ENCODE measurements at regions not wholly inside any gene's neighbourhood (a gene's known extent, or its start where the extent isn't known, plus 50 kb on each side); places are given as distances from the start of the nearest gene placed in this dataset.

DNA sequence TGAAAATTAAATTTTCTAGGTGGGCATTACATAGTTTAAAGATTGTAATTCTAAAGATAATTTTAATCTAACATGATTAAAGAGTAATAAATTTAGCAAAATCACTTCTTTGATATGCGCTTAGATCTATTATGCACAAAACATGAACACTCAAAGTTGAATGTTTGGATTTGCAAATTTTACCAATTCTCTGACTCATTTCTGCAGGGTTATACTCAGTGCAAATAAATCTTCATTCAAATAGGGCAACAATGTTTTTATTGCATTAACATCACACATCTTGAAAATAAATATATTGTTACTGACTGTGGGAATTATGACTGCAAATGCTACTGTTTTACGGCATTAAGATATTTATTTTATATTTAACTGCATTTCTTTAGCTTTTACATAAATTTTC lies 110.7 kb downstream of the OGFRL1 start (continued):
- TF ChIP-seq, protein P1, sequence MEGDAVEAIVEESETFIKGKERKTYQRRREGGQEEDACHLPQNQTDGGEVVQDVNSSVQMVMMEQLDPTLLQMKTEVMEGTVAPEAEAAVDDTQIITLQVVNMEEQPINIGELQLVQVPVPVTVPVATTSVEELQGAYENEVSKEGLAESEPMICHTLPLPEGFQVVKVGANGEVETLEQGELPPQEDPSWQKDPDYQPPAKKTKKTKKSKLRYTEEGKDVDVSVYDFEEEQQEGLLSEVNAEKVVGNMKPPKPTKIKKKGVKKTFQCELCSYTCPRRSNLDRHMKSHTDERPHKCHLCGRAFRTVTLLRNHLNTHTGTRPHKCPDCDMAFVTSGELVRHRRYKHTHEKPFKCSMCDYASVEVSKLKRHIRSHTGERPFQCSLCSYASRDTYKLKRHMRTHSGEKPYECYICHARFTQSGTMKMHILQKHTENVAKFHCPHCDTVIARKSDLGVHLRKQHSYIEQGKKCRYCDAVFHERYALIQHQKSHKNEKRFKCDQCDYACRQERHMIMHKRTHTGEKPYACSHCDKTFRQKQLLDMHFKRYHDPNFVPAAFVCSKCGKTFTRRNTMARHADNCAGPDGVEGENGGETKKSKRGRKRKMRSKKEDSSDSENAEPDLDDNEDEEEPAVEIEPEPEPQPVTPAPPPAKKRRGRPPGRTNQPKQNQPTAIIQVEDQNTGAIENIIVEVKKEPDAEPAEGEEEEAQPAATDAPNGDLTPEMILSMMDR (IDR thresholded peaks at IDR 0.05; ENCODE audit: low read depth, low read length, missing input control), result no peak
- TF ChIP-seq, protein P2, sequence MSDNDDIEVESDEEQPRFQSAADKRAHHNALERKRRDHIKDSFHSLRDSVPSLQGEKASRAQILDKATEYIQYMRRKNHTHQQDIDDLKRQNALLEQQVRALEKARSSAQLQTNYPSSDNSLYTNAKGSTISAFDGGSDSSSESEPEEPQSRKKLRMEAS (IDR thresholded peaks at IDR 0.05), result no peak

DNA sequence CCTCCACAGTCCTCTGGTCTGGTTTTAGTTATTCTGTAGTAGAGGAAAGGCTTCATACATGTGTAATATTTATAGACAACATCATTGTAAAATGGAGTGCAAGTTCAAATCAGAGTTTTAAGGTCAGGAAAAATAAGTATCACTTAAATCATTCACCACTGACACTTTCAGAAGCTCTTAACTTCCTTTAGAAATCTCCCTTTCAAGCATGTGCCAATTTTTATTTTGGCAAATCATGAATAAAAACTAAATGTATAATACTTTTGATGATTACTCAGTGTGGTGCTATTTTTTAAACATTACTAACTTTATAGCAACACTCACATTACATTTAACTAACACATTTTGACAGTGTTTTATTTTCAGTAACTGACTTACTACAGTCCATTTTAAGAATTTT lies 112.2 kb downstream of the OGFRL1 start:
- Histone ChIP-seq H3K27me3 (ENCODE audit: control insufficient read depth in 4 of 4, insufficient read depth in 4 of 4, low read length in 3 of 4) (no peaks in the 10 kb centered on the region), H3K27ac (ENCODE audit: low read depth in 1 of 2, low read length in 2 of 2) (no peak overlapping the region), H3K36me3 (ENCODE audit: control insufficient read depth in 4 of 4, insufficient read depth in 3 of 4, low read depth in 1 of 4, low read length in 3 of 4) (no peaks in the 10 kb centered on the region), H3K9ac (ENCODE audit: low read depth in 1 of 2, low read length in 2 of 2) (no peak overlapping the region), H3K4me1 (ENCODE audit: control insufficient read depth in 4 of 4, insufficient read depth in 4 of 4, low read length in 3 of 4) (peaks cover 0 to 26% (median 3%) of the 10 kb centered on the region in 4 donors), H3K4me3 (ENCODE audit: low read depth in 1 of 3, low read length in 3 of 3) (no peak overlapping the region), H3K9me3 (ENCODE audit: control insufficient read depth in 4 of 4, low read length in 3 of 4) (no peaks in the 10 kb centered on the region)
- DNase-seq (ENCODE audit: low spot score), result no peak
- TF ChIP-seq EGR1 (IDR thresholded peaks at IDR 0.05; ENCODE audit: low read depth in 2 of 2) (no peak), FOXA2 (IDR thresholded peaks at IDR 0.05) (no peak)
- TF ChIP-seq, protein P3, sequence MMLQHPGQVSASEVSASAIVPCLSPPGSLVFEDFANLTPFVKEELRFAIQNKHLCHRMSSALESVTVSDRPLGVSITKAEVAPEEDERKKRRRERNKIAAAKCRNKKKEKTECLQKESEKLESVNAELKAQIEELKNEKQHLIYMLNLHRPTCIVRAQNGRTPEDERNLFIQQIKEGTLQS (IDR thresholded peaks at IDR 0.05), result no peak

DNA sequence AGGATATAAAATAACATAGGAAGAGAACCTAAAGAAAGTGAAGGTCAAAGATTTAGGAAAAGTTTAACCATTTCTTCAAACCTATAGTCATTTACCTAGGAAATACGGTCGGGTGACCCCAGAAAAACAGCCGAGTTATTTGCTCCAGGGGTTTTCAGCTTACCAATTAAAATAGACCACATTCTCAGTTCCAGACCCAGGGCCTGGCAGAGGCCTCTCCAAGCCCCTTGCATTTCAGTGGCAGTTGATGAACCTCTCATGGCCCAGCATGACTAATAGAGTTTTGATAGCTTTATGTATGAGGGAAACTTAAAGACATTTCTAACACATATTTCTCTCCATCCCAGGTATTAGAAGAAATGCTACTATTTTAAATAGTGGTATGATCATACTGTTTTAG lies 113.5 kb downstream of the OGFRL1 start:
- Histone ChIP-seq H3K36me3 (ENCODE audit: control insufficient read depth in 4 of 4, insufficient read depth in 3 of 4, low read depth in 1 of 4, low read length in 3 of 4) (peaks cover 0 to 4% (median 0%) of the 10 kb centered on the region in 4 donors), H3K9ac (ENCODE audit: low read depth in 1 of 2, low read length in 2 of 2) (no peak overlapping the region), H3K27ac (ENCODE audit: low read depth in 1 of 2, low read length in 2 of 2) (no peak overlapping the region), H3K9me3 (ENCODE audit: control insufficient read depth in 4 of 4, low read length in 3 of 4) (no peaks in the 10 kb centered on the region), H3K27me3 (ENCODE audit: control insufficient read depth in 4 of 4, insufficient read depth in 4 of 4, low read length in 3 of 4) (no peaks in the 10 kb centered on the region), H3K4me1 (ENCODE audit: control insufficient read depth in 4 of 4, insufficient read depth in 4 of 4, low read length in 3 of 4) (peaks cover 0 to 22% (median 3%) of the 10 kb centered on the region in 4 donors), H3K4me3 (ENCODE audit: low read depth in 1 of 3, low read length in 3 of 3) (no peak overlapping the region)
- DNase-seq (ENCODE audit: low spot score), result no peak
- 92% methylated on average over 3 of the region's 3 CpGs for WGBS
- TF ChIP-seq FOXA1 (IDR thresholded peaks at IDR 0.05) (no peak), FOXA2 (IDR thresholded peaks at IDR 0.05) (no peak), RXRA (IDR thresholded peaks at IDR 0.05) (no peak), YY1 (IDR thresholded peaks at IDR 0.05) (no peak)
- TF ChIP-seq, protein P2 (IDR thresholded peaks at IDR 0.05), result no peak
- TF ChIP-seq, protein P1 (IDR thresholded peaks at IDR 0.05; ENCODE audit: low read depth, low read length, missing input control), result no peak

DNA sequence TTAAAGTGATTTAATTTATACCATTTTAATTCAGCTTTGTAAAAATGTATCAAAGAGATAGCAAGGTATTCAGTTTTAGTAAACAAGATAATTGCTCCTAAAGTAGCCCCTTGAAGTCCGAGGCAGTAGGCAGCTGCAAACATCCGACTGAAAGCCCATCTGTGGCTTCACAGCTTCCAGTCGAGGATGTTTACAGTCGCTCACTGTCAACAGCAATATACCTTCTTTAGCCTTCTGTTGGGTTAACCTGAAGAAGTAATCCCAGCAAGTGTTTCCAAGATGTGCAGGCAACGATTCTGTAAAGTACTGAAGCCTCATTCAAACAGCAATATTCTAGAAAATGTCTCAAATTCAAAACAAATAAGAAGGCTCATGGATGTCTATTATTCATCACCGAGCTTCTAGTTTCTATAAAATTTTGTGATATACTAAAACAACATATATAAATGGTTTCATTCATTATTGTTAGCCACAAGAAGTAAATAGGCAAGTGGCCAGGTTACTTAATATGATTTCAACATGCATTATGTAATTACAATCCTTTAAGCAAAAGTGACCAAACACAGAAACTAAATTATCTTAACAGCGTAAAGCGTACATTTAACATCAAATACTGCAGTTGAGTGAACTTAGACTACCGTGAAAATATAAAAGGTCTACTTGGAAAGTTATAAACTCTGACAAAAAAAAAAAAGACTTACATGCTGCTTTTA lies 115.0 kb downstream of the OGFRL1 start:
- TF ChIP-seq RXRA (IDR thresholded peaks at IDR 0.05) (no peak), YY1 (IDR thresholded peaks at IDR 0.05) (no peak), HNF4A (conservative IDR thresholded peaks at IDR 0.05) (no peak), EGR1 (IDR thresholded peaks at IDR 0.05; ENCODE audit: low read depth in 2 of 2) (no peak)
- TF ChIP-seq, protein P1 (IDR thresholded peaks at IDR 0.05; ENCODE audit: low read depth, low read length, missing input control), result no peak
- TF ChIP-seq, protein P4, sequence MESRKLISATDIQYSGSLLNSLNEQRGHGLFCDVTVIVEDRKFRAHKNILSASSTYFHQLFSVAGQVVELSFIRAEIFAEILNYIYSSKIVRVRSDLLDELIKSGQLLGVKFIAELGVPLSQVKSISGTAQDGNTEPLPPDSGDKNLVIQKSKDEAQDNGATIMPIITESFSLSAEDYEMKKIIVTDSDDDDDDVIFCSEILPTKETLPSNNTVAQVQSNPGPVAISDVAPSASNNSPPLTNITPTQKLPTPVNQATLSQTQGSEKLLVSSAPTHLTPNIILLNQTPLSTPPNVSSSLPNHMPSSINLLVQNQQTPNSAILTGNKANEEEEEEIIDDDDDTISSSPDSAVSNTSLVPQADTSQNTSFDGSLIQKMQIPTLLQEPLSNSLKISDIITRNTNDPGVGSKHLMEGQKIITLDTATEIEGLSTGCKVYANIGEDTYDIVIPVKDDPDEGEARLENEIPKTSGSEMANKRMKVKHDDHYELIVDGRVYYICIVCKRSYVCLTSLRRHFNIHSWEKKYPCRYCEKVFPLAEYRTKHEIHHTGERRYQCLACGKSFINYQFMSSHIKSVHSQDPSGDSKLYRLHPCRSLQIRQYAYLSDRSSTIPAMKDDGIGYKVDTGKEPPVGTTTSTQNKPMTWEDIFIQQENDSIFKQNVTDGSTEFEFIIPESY (IDR thresholded peaks at IDR 0.05), result no peak
- H3K27ac ChIP-seq (ENCODE audit: low read depth in 1 of 2, low read length in 2 of 2), result peak overlapping the region; percentile 13 to 36
- H3K36me3 ChIP-seq (ENCODE audit: control insufficient read depth in 4 of 4, insufficient read depth in 3 of 4, low read depth in 1 of 4, low read length in 3 of 4), result peaks cover 0 to 4% (median 0%) of the 10 kb centered on the region in 4 donors
- H3K27me3 ChIP-seq (ENCODE audit: control insufficient read depth in 4 of 4, insufficient read depth in 4 of 4, low read length in 3 of 4), result no peaks in the 10 kb centered on the region
- peaks cover 0 to 22% (median 3%) of the 10 kb centered on the region in 4 donors for H3K4me1 ChIP-seq (ENCODE audit: control insufficient read depth in 4 of 4, insufficient read depth in 4 of 4, low read length in 3 of 4)
- H3K9me3 ChIP-seq (ENCODE audit: control insufficient read depth in 4 of 4, low read length in 3 of 4), result no peaks in the 10 kb centered on the region
- DNase-seq (ENCODE audit: low spot score), result no peak
- H3K9ac ChIP-seq (ENCODE audit: low read depth in 1 of 2, low read length in 2 of 2), result peak overlapping the region; percentile 25 to 33
- 62% methylated on average over 9 of the region's 9 CpGs for WGBS
- no peak overlapping the region for H3K4me3 ChIP-seq (ENCODE audit: low read depth in 1 of 3, low read length in 3 of 3)

All from liver (tissue), 8 donors.